ENCODE measurements at regions not wholly inside any gene's neighbourhood (a gene's known extent, or its start where the extent isn't known, plus 50 kb on each side); places are given as distances from the start of the nearest gene placed in this dataset.
A peak's percentile ranks its signal among the peaks of the same experiment; 100 is the strongest.

DNA sequence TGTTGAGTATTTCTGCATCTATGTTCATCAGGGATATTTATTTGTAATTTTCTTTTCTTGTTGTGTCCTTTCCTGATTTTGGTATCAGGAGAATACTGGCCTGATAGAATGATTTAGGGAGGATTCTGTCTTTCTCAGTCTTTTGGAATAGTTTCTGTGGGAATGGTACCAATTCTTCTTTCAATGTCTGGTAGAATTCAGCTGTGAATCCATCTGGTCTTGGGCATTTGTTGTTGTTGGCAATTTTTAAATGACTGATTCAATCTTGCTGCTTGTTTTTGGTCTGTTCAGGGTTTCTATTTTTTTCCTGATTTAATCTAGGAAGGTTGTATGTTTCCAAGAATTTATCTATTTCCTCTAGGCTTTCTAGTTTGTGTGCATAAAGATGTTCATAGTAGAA is 170.9 kb upstream of the PDE3A start:
- DNase-seq (ENCODE audit: low spot score) = no peak

DNA sequence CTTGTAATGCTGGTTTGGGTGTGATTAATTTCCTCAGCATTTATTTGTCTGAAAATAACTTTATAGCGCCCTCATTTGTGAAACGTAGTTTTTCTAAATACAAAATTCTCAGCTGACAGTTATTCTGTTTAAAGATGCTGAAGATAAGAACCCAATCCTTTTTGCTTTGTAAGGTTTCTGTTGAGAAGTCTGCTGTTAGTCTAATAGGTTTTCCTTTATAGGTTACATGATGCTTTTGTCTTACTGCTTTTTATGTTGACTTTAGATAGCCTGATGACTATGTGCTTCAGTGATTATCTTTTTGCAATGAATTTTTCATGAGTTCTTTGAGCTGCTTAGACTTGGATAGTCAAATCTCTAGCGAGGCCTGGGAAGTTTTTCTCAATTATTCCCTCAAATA is 168.6 kb upstream of the PDE3A start:
- no peak for DNase-seq (ENCODE audit: low spot score)

DNA sequence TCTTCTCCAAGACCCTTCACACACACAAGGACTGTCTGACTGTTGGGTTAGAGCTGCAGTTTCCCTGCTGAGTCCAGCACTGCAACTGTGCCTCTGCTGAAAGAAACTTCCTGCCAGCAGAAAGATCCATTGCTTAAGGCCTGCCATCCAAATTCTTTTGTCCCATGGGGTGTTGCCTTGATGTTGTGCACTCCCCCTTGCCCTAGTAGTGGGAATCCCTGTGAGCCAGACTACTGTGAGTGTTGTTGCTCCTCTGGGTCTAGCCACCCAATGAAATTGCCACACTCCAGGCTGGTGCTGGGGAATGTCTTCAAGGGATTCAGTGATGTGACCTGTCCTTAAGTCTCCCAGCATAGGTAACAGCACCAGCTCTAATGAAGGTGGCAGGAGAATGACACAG is 166.6 kb upstream of the PDE3A start:
- no peak for DNase-seq (ENCODE audit: low spot score)

DNA sequence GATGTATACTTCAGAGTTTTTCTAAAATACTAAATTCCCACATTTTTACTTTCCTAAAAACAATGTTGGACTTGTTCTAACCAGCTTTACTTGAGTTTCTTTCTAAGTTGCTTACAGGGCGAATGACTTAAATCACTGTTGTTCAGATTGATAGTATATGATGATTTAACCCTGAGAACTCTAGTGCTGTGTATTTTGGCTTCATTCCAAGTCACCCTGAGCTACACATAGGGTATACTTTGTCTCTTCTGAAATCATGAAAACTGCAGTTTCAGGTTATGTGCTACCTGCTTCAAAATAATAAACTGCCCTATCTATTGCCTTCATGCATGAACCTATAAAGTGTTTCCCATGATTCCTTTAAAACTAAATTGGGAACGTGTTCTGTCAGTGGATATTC is 162.5 kb upstream of the PDE3A start:
- DNase-seq (ENCODE audit: low spot score) = no peak

DNA sequence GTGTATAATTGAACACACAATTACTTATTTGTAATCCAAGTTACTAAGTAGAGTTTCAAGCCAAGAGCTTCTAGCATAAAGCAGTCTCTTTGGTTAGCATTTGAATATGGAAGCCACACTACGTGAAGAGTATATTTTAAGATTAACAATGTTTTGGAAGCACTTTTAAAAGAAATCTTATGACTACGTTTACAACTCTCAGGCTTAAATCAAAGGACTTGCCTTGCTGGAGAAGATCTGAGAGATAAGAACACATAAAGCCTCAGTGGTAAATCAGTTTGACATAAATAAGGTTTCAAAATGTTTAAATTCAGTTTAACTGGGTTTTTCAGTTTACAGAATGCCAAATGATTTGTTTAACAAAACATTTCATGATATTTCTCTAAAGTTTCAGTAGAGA is 161.9 kb upstream of the PDE3A start:
- DNase-seq (ENCODE audit: low spot score) = no peak

DNA sequence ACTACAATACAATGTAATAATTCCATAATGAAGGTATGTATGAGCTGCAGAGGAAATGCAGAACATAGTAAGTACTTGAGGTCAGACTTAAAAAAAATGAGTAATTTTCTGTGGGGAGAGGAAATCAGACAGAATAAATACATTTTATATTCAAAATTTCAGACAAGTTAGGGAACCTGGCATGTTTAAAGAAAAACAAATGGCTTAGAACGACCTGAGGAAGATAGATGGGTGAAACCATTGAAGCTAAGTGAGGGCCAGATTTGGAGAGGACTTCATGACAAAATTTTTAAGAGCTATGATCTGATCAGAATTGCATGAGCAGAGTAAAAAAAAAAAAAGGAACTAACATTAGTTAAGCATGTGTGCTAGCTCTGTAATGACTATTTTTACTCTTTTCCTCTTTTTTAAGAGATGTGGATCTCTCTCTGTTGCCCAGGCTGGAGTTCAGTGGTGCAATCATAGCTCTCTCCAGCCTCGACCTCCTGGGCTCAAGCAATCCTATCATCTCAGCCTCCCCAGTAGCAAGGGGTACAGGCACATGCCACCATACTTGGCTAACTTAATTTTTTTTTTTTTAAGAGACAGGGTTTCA is 157.6 kb upstream of the PDE3A start:
- DNase-seq (ENCODE audit: low spot score) = no peak

DNA sequence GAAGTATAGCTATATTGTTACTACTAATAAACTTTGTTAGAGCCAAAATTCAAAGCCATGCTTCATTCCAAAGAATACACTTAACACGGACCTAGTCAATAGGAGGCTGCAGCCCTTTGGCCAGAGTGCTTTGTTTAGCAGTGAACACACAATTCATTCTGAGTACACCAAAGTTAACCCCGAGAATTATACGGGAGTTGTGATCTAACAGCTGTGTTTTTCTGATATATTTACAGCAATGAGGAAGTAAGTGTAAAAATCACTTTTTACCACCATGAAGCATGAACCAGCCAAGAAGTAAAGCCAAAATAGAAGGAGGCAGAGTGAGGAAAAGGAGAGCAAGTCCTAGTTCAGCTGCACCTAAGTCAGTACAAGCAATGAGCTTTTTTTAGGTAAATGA is 156.8 kb upstream of the PDE3A start:
- no peak for DNase-seq (ENCODE audit: low spot score)

DNA sequence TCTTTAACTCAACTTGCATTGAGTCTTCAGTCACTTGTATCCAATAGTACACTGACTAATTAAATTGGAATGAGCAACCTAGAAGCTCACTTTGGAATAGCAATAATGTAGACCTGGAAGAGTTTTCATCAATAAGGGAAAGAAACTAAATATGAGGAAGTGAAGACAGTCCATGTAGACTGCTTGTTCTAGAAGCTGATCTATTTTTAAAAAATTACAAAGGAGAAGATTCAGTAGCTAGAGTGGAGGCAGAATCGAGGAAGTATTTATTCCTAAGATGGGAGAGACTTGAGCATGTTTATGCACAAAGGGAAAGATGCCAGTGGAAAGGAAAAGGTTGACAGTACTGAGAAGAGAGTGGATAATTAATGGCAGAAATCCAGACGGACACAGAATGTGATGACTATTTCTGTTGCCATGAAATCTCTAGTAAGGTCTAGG is 156.3 kb upstream of the PDE3A start:
- no peak for DNase-seq (ENCODE audit: low spot score)

DNA sequence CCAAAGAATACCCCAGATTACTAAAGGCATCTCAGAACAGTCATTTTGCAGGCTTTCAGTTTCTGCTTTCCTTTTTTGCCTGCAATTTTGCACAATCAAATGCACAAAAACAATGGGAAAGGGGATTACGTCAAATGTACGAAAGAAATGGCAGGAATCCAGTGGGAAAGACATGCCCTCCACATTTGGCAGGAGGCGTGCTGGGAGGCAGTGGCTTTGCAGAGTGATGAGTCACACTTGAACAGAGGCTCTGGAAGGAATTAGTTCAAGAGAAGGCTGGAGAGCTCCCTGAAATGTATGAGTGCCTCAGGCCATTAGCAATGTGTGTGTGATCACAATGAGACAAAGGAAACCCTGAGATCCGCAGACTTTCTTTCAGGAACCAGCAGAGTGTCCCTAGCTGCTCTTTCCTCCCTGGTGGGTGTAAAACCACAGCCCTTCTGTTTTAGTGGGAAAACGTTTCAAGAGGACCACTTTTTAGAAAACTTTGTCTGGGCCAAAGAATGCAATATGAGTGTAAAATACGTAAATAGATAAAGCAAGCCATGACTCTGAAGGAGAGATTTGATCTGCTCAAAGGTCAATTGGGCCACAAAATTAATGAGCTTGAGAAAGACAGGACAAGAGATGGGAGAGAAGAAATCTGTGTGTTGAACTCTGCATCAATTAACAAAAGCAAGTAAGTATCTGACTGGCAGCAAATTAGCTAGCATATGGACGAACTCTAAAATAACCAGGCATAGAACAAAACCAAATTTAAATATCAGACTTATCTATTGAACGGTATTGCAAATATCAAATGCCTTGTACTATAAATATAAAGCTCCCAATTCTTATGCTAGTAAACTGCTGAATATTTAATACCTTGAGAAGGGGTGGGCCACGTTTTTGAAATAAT is 155.4 kb upstream of the PDE3A start:
- peak; percentile 88 for DNase-seq (ENCODE audit: low spot score)

DNA sequence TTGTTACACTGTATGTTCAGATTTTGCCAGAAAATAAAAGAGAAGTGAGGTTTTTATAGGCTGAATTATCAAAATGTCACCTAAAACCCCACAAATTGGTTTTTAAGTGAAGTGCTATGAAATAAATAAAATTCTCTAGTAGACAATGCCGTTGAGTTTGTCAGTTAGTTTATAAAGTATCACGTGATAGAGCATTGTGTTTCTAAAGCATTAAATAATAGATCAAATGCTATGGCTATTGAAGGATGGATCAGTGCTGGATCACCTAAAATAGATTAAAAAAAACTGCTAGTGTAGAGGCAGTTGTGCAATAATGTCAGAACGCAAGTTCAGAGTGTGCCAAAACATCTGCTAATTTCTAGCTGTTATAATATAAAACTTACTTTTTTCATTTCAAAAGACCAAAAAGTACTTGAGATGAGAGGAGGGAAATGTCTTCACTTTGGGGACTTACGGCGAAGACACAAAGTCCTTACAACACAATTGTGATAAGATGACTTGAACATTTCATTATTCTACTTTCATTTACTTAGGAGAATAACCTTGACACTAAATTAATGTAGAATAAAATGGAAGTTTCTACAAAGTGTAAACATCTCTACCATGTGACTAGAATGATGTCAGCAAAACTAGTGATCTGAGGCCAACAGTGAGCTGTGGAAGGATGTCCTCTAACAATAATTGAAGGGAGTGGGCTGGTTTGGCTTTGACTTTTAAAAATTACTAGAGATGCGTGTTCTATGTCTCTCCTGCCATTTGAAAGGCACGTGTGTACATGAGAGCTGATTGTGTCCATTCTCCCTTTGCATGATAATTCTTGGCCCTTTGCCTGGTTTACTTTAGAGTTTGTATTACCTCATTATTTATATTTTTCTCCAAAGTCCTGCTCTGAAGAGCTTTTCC is 154.4 kb upstream of the PDE3A start:
- DNase-seq (ENCODE audit: low spot score) = no peak

DNA sequence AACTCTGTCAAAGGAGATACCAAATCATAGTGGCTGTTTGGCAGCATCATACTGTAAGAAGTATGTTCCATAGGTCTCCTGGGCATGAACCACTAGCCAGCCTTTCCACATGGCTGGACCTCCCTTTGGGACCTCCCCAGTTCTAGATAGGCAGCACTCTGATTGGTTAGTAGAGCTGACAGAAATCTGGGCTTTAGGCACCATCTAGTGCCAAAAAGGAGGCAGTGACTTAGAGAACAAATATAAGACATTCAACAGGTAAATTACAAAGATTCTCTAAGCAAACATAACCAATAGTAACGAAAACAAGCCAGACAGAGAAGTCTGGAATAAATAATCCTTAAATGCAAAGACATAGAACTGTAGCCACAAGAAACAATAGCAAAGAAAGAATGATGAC is 148.0 kb upstream of the PDE3A start:
- DNase-seq (ENCODE audit: low spot score) = peak; percentile 32

DNA sequence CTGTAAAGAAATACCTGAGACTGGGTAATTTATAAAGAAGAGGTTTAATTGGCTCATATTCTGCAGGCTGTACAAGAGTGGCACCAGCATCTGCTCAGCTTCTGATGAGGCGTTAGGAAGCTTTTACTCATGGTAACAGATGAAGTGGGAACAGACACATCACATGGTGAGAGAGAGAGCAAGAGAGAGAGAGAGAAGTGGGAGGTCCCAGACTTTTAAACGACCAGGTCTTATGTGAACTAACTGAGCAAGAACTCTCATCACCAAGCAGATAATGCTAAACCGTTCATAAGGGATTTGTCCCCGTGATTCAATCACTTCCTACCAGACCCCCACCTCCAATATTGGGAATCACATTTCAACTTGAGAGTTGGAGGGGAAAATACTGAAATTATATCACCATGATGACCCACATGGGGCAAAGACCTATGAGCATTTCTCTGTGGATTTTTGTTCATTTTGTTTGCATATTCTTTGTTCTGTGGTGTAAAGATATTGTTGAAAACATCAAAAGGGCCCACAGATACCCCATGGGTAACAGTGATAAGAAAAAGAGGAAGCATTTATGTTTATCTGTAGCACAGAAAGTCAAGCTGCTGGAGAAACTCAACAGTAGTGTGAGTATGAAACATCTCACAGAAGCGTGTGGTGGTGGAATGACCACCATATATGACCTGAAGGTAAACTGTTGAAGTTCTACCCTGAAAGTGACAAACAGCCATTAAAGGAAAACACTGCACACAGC is 135.2 kb upstream of the PDE3A start:
- no peak for DNase-seq (ENCODE audit: low spot score)

DNA sequence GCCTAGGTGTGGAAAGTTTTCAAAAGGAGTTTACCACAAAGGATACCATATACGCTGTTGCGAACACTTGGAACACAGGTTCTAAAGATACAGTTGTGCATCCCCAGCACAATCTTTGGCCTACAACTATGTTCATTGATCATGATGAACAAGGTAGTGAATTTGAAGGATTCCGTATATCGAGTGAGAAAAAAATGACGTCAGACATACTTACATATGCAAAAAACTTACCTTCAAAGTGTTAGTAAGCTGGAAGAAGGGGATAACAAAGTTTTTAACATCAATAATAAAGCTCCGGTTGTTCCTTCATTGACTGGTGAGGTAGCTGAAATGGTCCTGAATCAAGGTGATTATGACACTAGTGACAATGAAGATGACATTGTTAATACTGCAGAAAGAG is 133.9 kb upstream of the PDE3A start:
- DNase-seq (ENCODE audit: low spot score) = no peak

DNA sequence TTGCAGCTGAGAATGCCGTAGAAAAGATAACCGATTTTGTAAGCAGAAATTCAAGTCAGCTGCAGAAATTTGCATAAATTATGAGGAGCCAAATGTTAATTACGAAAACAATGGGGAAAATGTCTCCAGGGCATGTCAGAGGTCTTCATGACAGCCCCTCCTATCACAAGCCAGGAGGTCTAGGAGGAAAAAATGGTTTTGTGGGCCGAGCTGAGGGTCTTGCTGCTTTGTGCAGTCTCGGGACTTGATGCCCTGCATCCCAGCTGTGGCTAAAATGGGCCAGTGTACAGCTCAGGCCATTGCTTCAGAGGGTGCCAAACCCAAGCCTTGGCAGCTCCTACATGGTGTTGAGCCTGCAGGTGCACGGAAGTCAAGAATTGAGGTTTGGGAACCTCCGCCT is 131.2 kb upstream of the PDE3A start:
- DNase-seq (ENCODE audit: low spot score) = no peak

DNA sequence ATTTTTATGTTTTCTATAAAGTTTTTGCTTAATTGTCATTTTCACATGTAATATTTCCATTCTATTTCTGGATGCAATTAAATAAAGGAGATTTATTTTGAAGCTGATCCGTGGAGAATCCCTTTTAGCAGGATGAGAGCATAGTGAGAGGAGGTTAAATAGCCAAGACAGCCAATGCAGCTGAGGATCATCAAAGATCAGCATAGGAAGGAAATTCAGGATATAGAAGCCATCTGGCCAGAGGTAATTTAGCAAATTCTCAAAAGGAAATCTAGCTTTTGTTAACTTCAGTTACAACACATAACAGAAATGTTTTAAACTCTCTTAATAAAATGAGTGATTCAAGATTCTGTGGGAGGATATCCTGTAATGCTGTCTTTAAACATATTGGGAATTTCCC is 122.8 kb upstream of the PDE3A start:
- DNase-seq (ENCODE audit: low spot score) = no peak

DNA sequence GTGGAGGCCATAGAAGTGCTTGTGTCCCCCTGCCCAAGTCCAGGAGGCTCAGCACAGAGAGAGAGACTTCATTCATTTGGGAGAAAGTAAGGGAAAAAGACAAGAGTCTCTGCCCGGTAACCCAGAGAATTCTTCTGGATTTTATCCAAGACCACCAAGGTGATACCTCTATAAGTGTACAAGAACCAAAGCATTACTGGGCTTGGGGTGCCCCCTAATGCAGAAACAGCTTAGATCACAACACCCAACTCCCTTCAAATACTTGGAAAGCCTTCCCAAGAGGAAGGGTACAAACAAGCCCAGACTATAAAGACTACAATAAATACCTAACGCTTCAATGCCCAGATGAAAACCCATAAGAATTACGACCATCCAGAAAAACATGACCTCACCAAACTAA is 119.7 kb upstream of the PDE3A start:
- no peak for DNase-seq (ENCODE audit: low spot score)

DNA sequence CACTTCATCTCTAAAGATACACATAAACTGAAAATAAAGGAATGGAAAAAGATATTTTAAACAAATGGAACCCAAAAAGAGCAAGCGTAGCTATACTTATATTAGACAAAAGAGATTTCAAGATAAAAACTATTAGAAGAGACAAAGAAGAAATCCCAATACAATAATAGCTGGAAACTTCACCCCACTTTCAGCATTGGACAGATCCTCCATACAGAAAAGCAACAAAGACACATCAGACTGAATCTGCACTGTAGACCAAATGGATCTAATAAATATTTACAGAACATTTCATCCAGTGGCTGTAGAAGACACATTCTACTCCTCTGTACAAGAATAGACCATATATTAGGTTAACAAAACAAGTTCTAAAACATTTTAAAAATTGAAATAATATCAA is 117.6 kb upstream of the PDE3A start:
- DNase-seq (ENCODE audit: low spot score) = no peak

DNA sequence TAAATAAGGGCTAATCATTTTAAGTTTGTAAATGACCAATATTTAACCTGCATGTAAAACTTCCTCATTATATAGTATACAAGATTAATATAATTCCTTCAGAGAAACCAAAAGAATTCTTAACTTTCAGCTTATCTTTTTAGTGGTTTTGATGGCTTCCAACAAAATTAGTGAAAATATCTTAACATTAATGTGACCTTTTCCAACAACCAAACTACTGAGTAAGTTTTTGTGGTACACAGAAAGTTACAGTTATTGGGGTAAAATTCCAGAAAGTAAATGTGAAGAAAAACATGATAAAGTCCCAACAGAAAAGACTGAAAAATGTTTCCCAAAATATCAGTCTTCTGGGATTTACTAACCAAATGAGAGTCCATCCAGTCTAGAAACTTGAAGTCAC is 111.0 kb upstream of the PDE3A start:
- no peak for DNase-seq (ENCODE audit: low spot score)

DNA sequence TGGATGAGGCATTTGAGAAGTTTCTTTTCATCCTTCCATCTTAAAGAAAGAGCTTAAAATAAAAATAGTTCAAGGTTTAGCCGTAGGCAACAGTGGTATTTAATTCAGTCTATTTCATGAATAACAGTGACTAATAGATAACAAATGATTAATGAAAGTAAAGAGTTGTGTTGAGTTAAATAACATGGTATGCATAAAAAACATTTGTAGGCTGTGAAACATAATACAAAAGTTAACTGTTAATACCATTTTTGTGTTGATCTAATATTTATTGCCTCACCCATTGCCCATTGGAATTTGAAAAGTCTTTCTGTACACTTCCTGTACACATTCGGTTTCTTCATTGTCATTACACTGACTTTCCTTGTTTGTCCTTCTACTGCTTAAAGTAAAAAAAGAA is 108.6 kb upstream of the PDE3A start:
- no peak for DNase-seq (ENCODE audit: low spot score)

DNA sequence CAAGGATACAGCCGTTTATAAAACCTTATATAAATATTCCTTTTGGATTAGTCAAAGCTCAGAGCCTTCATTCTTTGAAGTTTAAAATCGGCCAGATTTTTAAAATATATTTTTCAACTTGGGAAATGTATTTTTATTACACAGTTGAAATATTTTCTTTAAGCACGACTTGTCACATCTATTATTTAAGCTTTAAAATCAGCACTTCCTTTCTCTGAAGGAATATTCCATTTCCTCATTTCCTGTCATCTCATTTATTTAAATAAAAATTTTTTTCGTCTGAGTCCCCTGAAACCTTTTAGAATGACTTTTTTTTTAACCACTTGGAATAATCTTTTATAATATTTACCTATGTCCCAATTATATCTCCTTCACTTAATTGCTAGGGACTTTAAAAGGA is 107.5 kb upstream of the PDE3A start:
- no peak for DNase-seq (ENCODE audit: low spot score)

DNA sequence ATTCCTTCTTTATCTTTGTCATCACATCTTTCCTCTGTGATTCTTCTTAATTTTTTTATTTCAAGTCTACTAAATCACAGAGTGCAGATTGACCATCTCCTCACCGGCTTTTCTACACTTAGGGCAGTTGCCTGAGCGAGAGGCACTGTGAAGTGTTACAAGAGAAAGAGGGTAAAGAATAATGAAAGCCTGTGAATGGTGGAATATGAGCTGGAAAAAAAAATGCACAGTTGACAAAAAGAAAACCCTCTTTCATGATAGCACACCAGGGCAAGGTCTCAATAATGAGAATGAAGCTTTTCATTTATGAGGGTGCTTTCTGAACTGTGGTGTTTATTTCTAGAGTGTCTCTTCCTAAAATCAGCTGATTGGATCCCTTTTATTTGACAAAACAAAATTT is 106.2 kb upstream of the PDE3A start:
- DNase-seq (ENCODE audit: low spot score) = no peak

DNA sequence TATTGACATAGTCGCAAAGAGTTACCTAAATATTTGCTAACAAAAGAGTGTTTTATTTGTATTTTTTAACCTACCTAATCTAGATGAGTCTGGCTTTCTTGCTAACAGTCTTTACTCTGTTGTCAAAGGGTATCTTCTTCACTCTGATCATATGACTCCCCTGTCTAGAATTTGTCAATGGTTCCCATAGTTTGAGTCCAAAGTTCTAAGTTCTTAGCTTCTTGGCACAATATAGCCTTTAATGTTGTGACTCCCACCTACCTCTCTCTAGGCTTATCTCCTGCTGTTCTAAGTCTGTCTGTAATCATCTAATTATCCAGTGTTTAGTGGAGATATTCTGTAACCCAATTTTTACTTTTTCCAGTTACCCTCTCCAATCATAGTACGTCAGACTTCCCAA is 104.3 kb upstream of the PDE3A start:
- DNase-seq (ENCODE audit: low spot score) = no peak
